ENCODE measurements at regions not wholly inside any gene's neighbourhood (a gene's known extent, or its start where the extent isn't known, plus 50 kb on each side); places are given as distances from the start of the nearest gene placed in this dataset.

DNA sequence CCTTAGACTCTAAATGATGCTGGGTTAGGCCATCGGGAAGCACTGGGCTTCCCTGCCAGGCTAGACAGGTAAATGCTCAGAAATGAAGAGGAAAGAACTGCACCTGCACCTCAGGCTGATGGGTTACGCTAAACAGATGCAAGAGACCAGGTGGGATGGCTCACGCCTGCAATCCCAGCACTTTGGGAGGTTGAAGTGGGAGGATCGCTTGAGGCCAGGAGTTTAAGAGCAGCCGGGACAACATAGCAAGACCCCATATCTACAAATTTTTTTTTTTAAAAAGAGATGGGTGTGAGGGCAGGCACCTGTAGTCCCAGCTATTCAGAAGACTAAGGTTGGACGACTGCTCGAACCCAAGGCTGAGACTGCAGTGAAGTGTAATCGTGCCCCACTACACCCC is 634.7 kb downstream of the UQCRFS1 start:
- no peaks in the 10 kb centered on the region for H4K20me1 ChIP-seq (ENCODE audit: control insufficient read depth, insufficient read depth, insufficient read length)
- H3K9ac ChIP-seq (ENCODE audit: extremely low read depth, insufficient read length, low read length), result no peak overlapping the region
- H2AK5ac ChIP-seq (ENCODE audit: insufficient read length, low read length), result no peak overlapping the region
- no peak overlapping the region for H2BK120ac ChIP-seq (ENCODE audit: low read depth, low read length, poor library complexity, severe bottlenecking)
- Mint-ChIP-seq H3K4me3 (no peak overlapping the region), H3K4me1 (peaks cover 36 to 41% of the 10 kb centered on the region in 2 experiments), H3K27ac (no peak overlapping the region), H3K36me3 (ENCODE audit: insufficient read depth in 1 of 3, low read depth in 3 of 3) (no peaks in the 10 kb centered on the region; a peak in 1 of 7 replicates), H3K27me3 (ENCODE audit: low read depth) (no peaks in the 10 kb centered on the region; the same call in none of the 2 replicates), H3K9me3 (peaks cover 0 to 2% of the 10 kb centered on the region in 2 experiments; a peak in 1 of 5 replicates)
- no peak overlapping the region for H3K27ac ChIP-seq (ENCODE audit: insufficient read length, low read depth, low read length)
- no peak overlapping the region for H3K4ac ChIP-seq (ENCODE audit: low read depth, low read length)
- H2BK5ac ChIP-seq (ENCODE audit: insufficient read length, low read length), result no peak overlapping the region
- no peak overlapping the region for H4K91ac ChIP-seq (ENCODE audit: insufficient read length, low read depth, low read length)
- H3K4me2 ChIP-seq (ENCODE audit: insufficient read depth, insufficient read length, low read length), result no peak overlapping the region
- H4K8ac ChIP-seq (replicated peaks; ENCODE audit: insufficient read length, low read depth, low read length), result no peak overlapping the region
- no peak overlapping the region for H3K23ac ChIP-seq (ENCODE audit: insufficient read length, low read depth, low read length)
- peaks cover 11% of the 10 kb centered on the region; the same call in 1 of the 2 replicates for H3K4me1 ChIP-seq (ENCODE audit: insufficient read depth, low read length)
- no peak overlapping the region for H3K18ac ChIP-seq (ENCODE audit: insufficient read length, low read depth, low read length)
- H3K79me2 ChIP-seq (ENCODE audit: insufficient read depth, low read length), result no peaks in the 10 kb centered on the region
- no peak overlapping the region for H2BK12ac ChIP-seq (ENCODE audit: insufficient read length, low read depth, low read length)
- no peaks in the 10 kb centered on the region for H3K79me1 ChIP-seq (ENCODE audit: insufficient read depth, low read depth, low read length, poor library complexity, severe bottlenecking)
- DNase-seq, result no peak
- H2BK20ac ChIP-seq (ENCODE audit: low read depth, low read length, poor library complexity, severe bottlenecking), result no peak overlapping the region
- H3K14ac ChIP-seq (ENCODE audit: insufficient read depth, low read length), result no peak overlapping the region
- no peak overlapping the region for H3T11ph ChIP-seq (ENCODE audit: low read length)
- no CpG with 5 or more reads among the region's 8 CpGs for WGBS (ENCODE audit: extremely low coverage, insufficient read length, low lambda C conversion rate)
- no peak overlapping the region for H3K56ac ChIP-seq (ENCODE audit: insufficient read length, low read depth, low read length)
- H3K9me3 ChIP-seq (ENCODE audit: control insufficient read depth, low read depth, low read length), result no peaks in the 10 kb centered on the region
- no peaks in the 10 kb centered on the region for H3K27me3 ChIP-seq (ENCODE audit: insufficient read depth, low read length)
- no peak overlapping the region for H2BK15ac ChIP-seq (ENCODE audit: low read depth, low read length)
- no peak overlapping the region for H4K5ac ChIP-seq (ENCODE audit: insufficient read length, low read depth, low read length)
- H3K23me2 ChIP-seq (ENCODE audit: insufficient read length, low read depth, low read length, poor library complexity, severe bottlenecking), result no peaks in the 10 kb centered on the region
- TF ChIP-seq, protein P1, sequence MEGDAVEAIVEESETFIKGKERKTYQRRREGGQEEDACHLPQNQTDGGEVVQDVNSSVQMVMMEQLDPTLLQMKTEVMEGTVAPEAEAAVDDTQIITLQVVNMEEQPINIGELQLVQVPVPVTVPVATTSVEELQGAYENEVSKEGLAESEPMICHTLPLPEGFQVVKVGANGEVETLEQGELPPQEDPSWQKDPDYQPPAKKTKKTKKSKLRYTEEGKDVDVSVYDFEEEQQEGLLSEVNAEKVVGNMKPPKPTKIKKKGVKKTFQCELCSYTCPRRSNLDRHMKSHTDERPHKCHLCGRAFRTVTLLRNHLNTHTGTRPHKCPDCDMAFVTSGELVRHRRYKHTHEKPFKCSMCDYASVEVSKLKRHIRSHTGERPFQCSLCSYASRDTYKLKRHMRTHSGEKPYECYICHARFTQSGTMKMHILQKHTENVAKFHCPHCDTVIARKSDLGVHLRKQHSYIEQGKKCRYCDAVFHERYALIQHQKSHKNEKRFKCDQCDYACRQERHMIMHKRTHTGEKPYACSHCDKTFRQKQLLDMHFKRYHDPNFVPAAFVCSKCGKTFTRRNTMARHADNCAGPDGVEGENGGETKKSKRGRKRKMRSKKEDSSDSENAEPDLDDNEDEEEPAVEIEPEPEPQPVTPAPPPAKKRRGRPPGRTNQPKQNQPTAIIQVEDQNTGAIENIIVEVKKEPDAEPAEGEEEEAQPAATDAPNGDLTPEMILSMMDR (conservative IDR thresholded peaks at IDR 0.05), result no peak
- no peak overlapping the region for H2AFZ ChIP-seq (ENCODE audit: low read length)
